GM23338 (cell line): ENCODE measurements at regions not wholly inside any gene's neighbourhood (a gene's known extent, or its start where the extent isn't known, plus 50 kb on each side); places are given as distances from the start of the nearest gene placed in this dataset.

Experiments
- CREB1 ChIP-seq: fragments of 250-450 bp; sonication (Bioruptor Pico); IDR thresholded peaks from 2 replicates; pipeline ENCODE4 v1.5.0; 2020; ENCODE audit warnings: low read depth, mild to moderate bottlenecking, moderate library complexity
- CTCF ChIP-seq, 2 experiments: fragments of 200-600 bp in 1 of 2; sonication (generic) in 1 of 2; conservative IDR thresholded peaks; 2 replicates each; pipeline versions ENCODE4 v1.5.1 to v1.6.1; 2016 to 2017; ENCODE audit warnings: antibody characterized with exemption in 2 of 2, low read depth in 2 of 2, mild to moderate bottlenecking in 2 of 2, moderate library complexity in 1 of 2
- ETS1 ChIP-seq: IDR thresholded peaks from 2 replicates; pipeline ENCODE4 v1.6.1; 2016; ENCODE audit warnings: antibody characterized with exemption
- EZH2 ChIP-seq: fragments of 200-600 bp; sonication (generic); IDR thresholded peaks from one replicate; pipeline ENCODE4 v1.8.0; 2017; ENCODE audit warnings: antibody characterized with exemption, mild to moderate bottlenecking, low read depth; ENCODE audit not compliant: unreplicated experiment
- EZH2phosphoT487 ChIP-seq: fragments of 200-600 bp; sonication (generic); IDR thresholded peaks from one replicate; pipeline ENCODE4 v1.8.1; 2018; ENCODE audit warnings: antibody characterized with exemption; ENCODE audit not compliant: unreplicated experiment
- JUNB ChIP-seq: IDR thresholded peaks from one replicate; pipeline ENCODE4 v1.6.1; 2016; ENCODE audit warnings: antibody characterized with exemption; ENCODE audit not compliant: unreplicated experiment
- NANOG ChIP-seq: IDR thresholded peaks from 2 replicates; pipeline ENCODE4 v1.6.1; 2016; ENCODE audit warnings: antibody characterized with exemption, borderline replicate concordance
- POLR2AphosphoS5 ChIP-seq: IDR thresholded peaks from 2 replicates; pipeline ENCODE4 v1.6.1; 2016; ENCODE audit warnings: antibody characterized with exemption, low read depth
- REST ChIP-seq: IDR thresholded peaks from one replicate; pipeline ENCODE4 v1.6.1; 2018; ENCODE audit warnings: antibody characterized with exemption; ENCODE audit not compliant: unreplicated experiment
- ZNF114 ChIP-seq: fragments of 250-450 bp; sonication (Bioruptor Pico); IDR thresholded peaks from 2 replicates; pipeline ENCODE4 v1.5.0; 2020; ENCODE audit warnings: mild to moderate bottlenecking, moderate library complexity
- ZNF331 ChIP-seq: fragments of 250-450 bp; sonication (Bioruptor Pico); IDR thresholded peaks from 2 replicates; pipeline ENCODE4 v1.5.0; 2020; ENCODE audit warnings: low read depth, mild to moderate bottlenecking, moderate library complexity
- ZNF462 ChIP-seq: fragments of 250-450 bp; sonication (Bioruptor Pico); IDR thresholded peaks from 2 replicates; pipeline ENCODE4 v1.5.0; 2020; ENCODE audit warnings: mild to moderate bottlenecking, moderate library complexity

- no peak for TF ChIP-seq CTCF (conservative IDR thresholded peaks at IDR 0.05; ENCODE audit: low read depth in 2 of 2)
- no peak for TF ChIP-seq ETS1
- no peak for TF ChIP-seq EZH2
- no peak for TF ChIP-seq EZH2phosphoT487
- no peak for TF ChIP-seq CREB1 (CRISPR knock-in tag)
- no peak for TF ChIP-seq REST
- no peak for TF ChIP-seq POLR2AphosphoS5
- TF ChIP-seq JUNB: no peak
- TF ChIP-seq ZNF114: no peak
- TF ChIP-seq ZNF462 (CRISPR knock-in tag): no peak
- no peak for TF ChIP-seq NANOG
- no peak for TF ChIP-seq ZNF331 (CRISPR knock-in tag)
These were observed 136.0 kb upstream of the CST7 start for GRCh38 chr20:24813080-24813479.
